ENCODE measurements at regions not wholly inside any gene's neighbourhood (a gene's known extent, or its start where the extent isn't known, plus 50 kb on each side); places are given as distances from the start of the nearest gene placed in this dataset.

DNA sequence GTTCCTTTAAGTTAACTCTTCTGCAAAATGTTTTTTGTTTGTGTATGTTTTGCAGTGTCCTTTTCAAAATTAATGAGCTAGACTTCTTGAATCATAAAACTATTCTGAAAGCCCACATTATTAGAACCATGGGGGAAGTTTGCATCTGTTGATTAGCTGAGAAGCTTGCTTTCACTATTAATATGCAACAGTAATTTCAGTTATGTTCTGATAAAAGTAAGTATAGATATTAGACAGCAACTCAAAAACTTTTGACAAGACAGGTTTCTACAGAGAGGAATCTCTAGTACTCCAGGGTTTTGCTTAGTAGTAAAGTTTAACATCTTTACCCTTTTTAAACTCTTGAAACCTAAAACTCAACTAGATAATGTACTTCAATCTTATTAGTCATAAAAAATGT, 147.8 kb downstream of the UBE2E3 start:
- TF ChIP-seq CTCF (IDR thresholded peaks at IDR 0.05), result no peak

DNA sequence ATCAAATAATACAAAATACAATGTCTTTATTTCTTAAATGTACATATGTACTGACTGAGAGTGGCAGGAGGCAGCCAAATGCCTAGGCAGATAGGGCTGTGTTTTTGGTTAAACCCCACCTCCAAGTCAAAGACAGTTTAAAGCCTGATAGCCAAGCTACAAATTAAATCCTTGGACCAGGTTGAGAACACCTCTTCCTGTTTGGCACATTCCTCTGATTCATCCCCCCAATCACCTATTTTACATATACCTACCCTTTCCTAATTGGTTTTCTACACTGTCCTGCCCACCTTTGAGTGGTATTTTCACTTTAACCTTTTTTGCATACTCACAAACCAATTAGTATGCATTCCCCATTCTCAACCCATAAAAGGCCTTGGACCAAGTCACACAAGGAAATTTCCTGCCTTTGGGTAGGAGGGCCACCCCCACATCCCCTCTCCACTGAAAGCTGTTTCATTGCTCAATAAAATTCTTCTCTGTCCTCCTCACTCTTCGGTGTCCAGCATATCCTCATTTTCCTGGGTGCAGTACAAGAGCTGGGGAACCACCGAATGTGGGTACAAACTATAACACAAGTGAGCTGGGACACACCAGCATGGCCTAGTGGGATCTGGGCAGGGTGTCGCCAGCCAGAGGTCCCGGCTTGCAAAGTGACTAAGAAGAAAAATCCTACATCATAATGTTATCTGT, 149.1 kb downstream of the UBE2E3 start:
- Mint-ChIP-seq H3K4me1 (ENCODE audit: low read depth) (peaks cover 9% of the 10 kb centered on the region), H3K4me3 (ENCODE audit: unreplicated experiment) (no peak overlapping the region), H3K36me3 (ENCODE audit: low read depth) (no peaks in the 10 kb centered on the region), H3K9me3 (ENCODE audit: low read depth) (peaks cover 7% of the 10 kb centered on the region), H3K27me3 (ENCODE audit: low read depth) (no peaks in the 10 kb centered on the region), H3K27ac (ENCODE audit: unreplicated experiment) (no peak overlapping the region)
- DNase-seq (ENCODE audit: low spot score), result no peak
- no peak for TF ChIP-seq CTCF (IDR thresholded peaks at IDR 0.05)

More for the DNA sequence above, 147.8 kb downstream of the UBE2E3 start:
- Mint-ChIP-seq H3K9me3 (ENCODE audit: low read depth) (peaks cover 7% of the 10 kb centered on the region), H3K4me1 (ENCODE audit: low read depth) (peaks cover 20% of the 10 kb centered on the region), H3K27ac (ENCODE audit: unreplicated experiment) (no peak overlapping the region), H3K27me3 (ENCODE audit: low read depth) (no peaks in the 10 kb centered on the region), H3K36me3 (ENCODE audit: low read depth) (no peaks in the 10 kb centered on the region), H3K4me3 (ENCODE audit: unreplicated experiment) (no peak overlapping the region)
- DNase-seq (ENCODE audit: low spot score), result no peak

GRCh38 chr2:181130686-181131085, 150.3 kb downstream of the UBE2E3 start:
- no peak overlapping the region for H3K4me3 Mint-ChIP-seq (ENCODE audit: unreplicated experiment)
- DNase-seq (ENCODE audit: low spot score), result no peak
- no peak overlapping the region for H3K27ac Mint-ChIP-seq (ENCODE audit: unreplicated experiment)
- H3K4me1 Mint-ChIP-seq (ENCODE audit: low read depth), result peaks cover 4% of the 10 kb centered on the region
- H3K27me3 Mint-ChIP-seq (ENCODE audit: low read depth), result no peaks in the 10 kb centered on the region
- H3K36me3 Mint-ChIP-seq (ENCODE audit: low read depth), result no peaks in the 10 kb centered on the region
- peaks cover 11% of the 10 kb centered on the region for H3K9me3 Mint-ChIP-seq (ENCODE audit: low read depth)
- TF ChIP-seq CTCF (IDR thresholded peaks at IDR 0.05), result no peak

- H3K27ac Mint-ChIP-seq (ENCODE audit: unreplicated experiment), result no peak overlapping the region
- H3K9me3 Mint-ChIP-seq (ENCODE audit: low read depth), result peaks cover 17% of the 10 kb centered on the region
Measured at GRCh38 chr2:181131584-181131983, 151.2 kb downstream of the UBE2E3 start.

GRCh38 chr2:181138816-181139215, 158.4 kb downstream of the UBE2E3 start:
- no peaks in the 10 kb centered on the region for H3K36me3 Mint-ChIP-seq (ENCODE audit: low read depth)
- no peak for TF ChIP-seq CTCF (IDR thresholded peaks at IDR 0.05)
- no peaks in the 10 kb centered on the region for H3K27me3 Mint-ChIP-seq (ENCODE audit: low read depth)

More at GRCh38 chr2:181131584-181131983, 151.2 kb downstream of the UBE2E3 start:
- no peak overlapping the region for H3K4me3 Mint-ChIP-seq (ENCODE audit: unreplicated experiment)
- peaks cover 4% of the 10 kb centered on the region for H3K4me1 Mint-ChIP-seq (ENCODE audit: low read depth)
- no peaks in the 10 kb centered on the region for H3K27me3 Mint-ChIP-seq (ENCODE audit: low read depth)
- no peak for DNase-seq (ENCODE audit: low spot score)
- no peaks in the 10 kb centered on the region for H3K36me3 Mint-ChIP-seq (ENCODE audit: low read depth)
- TF ChIP-seq CTCF (IDR thresholded peaks at IDR 0.05), result no peak

More at GRCh38 chr2:181138816-181139215, 158.4 kb downstream of the UBE2E3 start:
- peaks cover 10% of the 10 kb centered on the region for H3K9me3 Mint-ChIP-seq (ENCODE audit: low read depth)
- H3K4me3 Mint-ChIP-seq (ENCODE audit: unreplicated experiment), result no peak overlapping the region
- H3K4me1 Mint-ChIP-seq (ENCODE audit: low read depth), result peaks cover 13% of the 10 kb centered on the region
- DNase-seq (ENCODE audit: low spot score), result no peak
- H3K27ac Mint-ChIP-seq (ENCODE audit: unreplicated experiment), result no peak overlapping the region

Data from chondrocyte (in vitro differentiated cells).